Left ventricle myocardium inferior (tissue), 1 donor: ENCODE measurements at regions not wholly inside any gene's neighbourhood (a gene's known extent, or its start where the extent isn't known, plus 50 kb on each side); places are given as distances from the start of the nearest gene placed in this dataset.

Source experiments
- DNase-seq: peaks from one replicate; pipeline ENCODE4 v3.0.0-alpha.2; 2020
- H3K27ac ChIP-seq: fragments of 200-600 bp; replicated peaks from 2 replicates; pipeline ENCODE4 v1.8.0; 2021
- H3K27me3 ChIP-seq: fragments of 200-600 bp; 2 replicates; pipeline ENCODE4 v1.8.0; 2021; ENCODE audit warnings: low read depth
- H3K36me3 ChIP-seq: fragments of 200-600 bp; 2 replicates; pipeline ENCODE4 v1.8.0; 2021
- H3K4me1 ChIP-seq: fragments of 200-600 bp; 2 replicates; pipeline ENCODE4 v1.8.0; 2021
- H3K4me3 ChIP-seq: fragments of 200-600 bp; 2 replicates; pipeline ENCODE4 v1.8.0; 2021; ENCODE audit warnings: mild to moderate bottlenecking, moderate library complexity
- H3K9me3 ChIP-seq: fragments of 200-600 bp; replicated peaks from 2 replicates; pipeline ENCODE4 v1.8.0; 2021
- CTCF ChIP-seq: fragments of 200-600 bp; IDR thresholded peaks from 2 replicates; pipeline ENCODE4 v1.8.0; 2021; ENCODE audit warnings: antibody characterized with exemption, mild to moderate bottlenecking, borderline replicate concordance
- intact Hi-C: fragments of 100-400 bp; cut with micrococcal nuclease; formaldehyde crosslinking; loops from one replicate; pipeline ENCODE4 v1.11.0; 2022
- donor health status: DM: no; HTN: yes; CAD: no; lungs with severe emphysema.

GRCh38 chr15:60070838-60071493, 66.9 kb downstream of the FOXB1 start:
- intact Hi-C loops: no loop called here
- no peak for DNase-seq
- no peaks in the 10 kb centered on the region for H3K36me3 ChIP-seq
- peaks cover 10% of the 10 kb centered on the region for H3K9me3 ChIP-seq
- H3K27ac ChIP-seq: no peak overlapping the region
- no peaks in the 10 kb centered on the region for H3K4me1 ChIP-seq
- TF ChIP-seq CTCF: no peak
- H3K27me3 ChIP-seq: peaks cover 40% of the 10 kb centered on the region
- no peak overlapping the region for H3K4me3 ChIP-seq

GRCh38 chr15:60072826-60073465, 68.8 kb downstream of the FOXB1 start:
- intact Hi-C loops: no loop called here
- no peak for TF ChIP-seq CTCF
- Histone ChIP-seq H3K9me3 (peaks cover 10% of the 10 kb centered on the region), H3K4me3 (no peak overlapping the region), H3K27ac (no peak overlapping the region), H3K27me3 (peaks cover 38% of the 10 kb centered on the region), H3K36me3 (no peaks in the 10 kb centered on the region), H3K4me1 (no peaks in the 10 kb centered on the region)
- no peak for DNase-seq

GRCh38 chr15:60073466-60073840, 69.3 kb downstream of the FOXB1 start:
- Histone ChIP-seq H3K4me1 (no peaks in the 10 kb centered on the region), H3K4me3 (no peak overlapping the region), H3K36me3 (no peaks in the 10 kb centered on the region), H3K27ac (no peak overlapping the region), H3K27me3 (peaks cover 39% of the 10 kb centered on the region), H3K9me3 (peaks cover 10% of the 10 kb centered on the region)
- DNase-seq: no peak
- intact Hi-C loops: no loop called here
- no peak for TF ChIP-seq CTCF

- intact Hi-C loops: no loop called here
- no peak overlapping the region for H3K4me3 ChIP-seq
- DNase-seq: no peak
- no peak overlapping the region for H3K27ac ChIP-seq
- peaks cover 10% of the 10 kb centered on the region for H3K9me3 ChIP-seq
- H3K36me3 ChIP-seq: no peaks in the 10 kb centered on the region
- no peaks in the 10 kb centered on the region for H3K4me1 ChIP-seq
- H3K27me3 ChIP-seq: peaks cover 41% of the 10 kb centered on the region
- no peak for TF ChIP-seq CTCF
Observed at GRCh38 chr15:60074181-60074885, 70.2 kb downstream of the FOXB1 start.

- Histone ChIP-seq H3K27ac (no peak overlapping the region), H3K27me3 (peaks cover 40% of the 10 kb centered on the region), H3K4me3 (no peak overlapping the region), H3K4me1 (no peaks in the 10 kb centered on the region), H3K36me3 (no peaks in the 10 kb centered on the region), H3K9me3 (peaks cover 10% of the 10 kb centered on the region)
- TF ChIP-seq CTCF: no peak
- intact Hi-C loops: no loop called here
- DNase-seq: no peak
Observed at GRCh38 chr15:60076045-60076444, 71.9 kb downstream of the FOXB1 start.
